GM23338 (cell line): ENCODE measurements at regions not wholly inside any gene's neighbourhood (a gene's known extent, or its start where the extent isn't known, plus 50 kb on each side); places are given as distances from the start of the nearest gene placed in this dataset.

Source experiments
- ATAC-seq: fragments of 200-7000 bp; cut with Tn5 transposase; 3 replicates; pipeline ENCODE4 v1.9.1; 2020
- DNase-seq: peaks from one replicate; pipeline ENCODE4 v3.0.0-alpha.2; 2015; ENCODE audit warnings: low spot score
- H2AFZ ChIP-seq: fragments of 200-600 bp; sonication (generic); 2 replicates; pipeline ENCODE4 v1.8.0; 2016; ENCODE audit warnings: antibody characterized with exemption, mild to moderate bottlenecking, moderate library complexity
- H3F3A ChIP-seq: fragments of 200-600 bp; sonication (generic); replicated peaks from 2 replicates; pipeline ENCODE4 v1.8.0; 2017; ENCODE audit warnings: antibody characterized with exemption, mixed run types, low read depth
- H3K27ac ChIP-seq: fragments of 200-600 bp; sonication (generic); 2 replicates; pipeline ENCODE4 v1.6.1; 2016; ENCODE audit warnings: low read depth
- H3K27me3 ChIP-seq: fragments of 200-600 bp; sonication (generic); 2 replicates; pipeline ENCODE4 v1.8.0; 2016; ENCODE audit warnings: mild to moderate bottlenecking, mixed run types, moderate library complexity; ENCODE audit not compliant: insufficient read depth
- H3K36me3 ChIP-seq: fragments of 200-600 bp; sonication (generic); 2 replicates; pipeline ENCODE4 v1.8.0; 2016; ENCODE audit warnings: mild to moderate bottlenecking; ENCODE audit not compliant: insufficient read depth
- H3K4me1 ChIP-seq: fragments of 200-600 bp; sonication (generic); 2 replicates; pipeline ENCODE4 v1.8.0; 2016; ENCODE audit warnings: mild to moderate bottlenecking, moderate library complexity; ENCODE audit not compliant: insufficient read depth
- H3K4me2 ChIP-seq: fragments of 200-600 bp; sonication (generic); 2 replicates; pipeline ENCODE4 v1.7.1; 2017; ENCODE audit warnings: mixed run types
- H3K4me3 ChIP-seq: fragments of 200-600 bp; sonication (generic); 2 replicates; pipeline ENCODE4 v1.6.1; 2016; ENCODE audit warnings: mixed run types
- H3K79me2 ChIP-seq: fragments of 200-600 bp; sonication (generic); replicated peaks from 2 replicates; pipeline ENCODE4 v1.8.0; 2017; ENCODE audit warnings: mild to moderate bottlenecking; ENCODE audit not compliant: insufficient read depth
- H3K9me2 ChIP-seq: fragments of 200-600 bp; sonication (generic); 2 replicates; pipeline ENCODE4 v1.8.0; 2017; ENCODE audit not compliant: insufficient read depth
- H4K20me1 ChIP-seq: fragments of 200-600 bp; sonication (generic); replicated peaks from 2 replicates; pipeline ENCODE4 v1.8.0; 2017; ENCODE audit warnings: mild to moderate bottlenecking; ENCODE audit not compliant: insufficient read depth
- H3K27ac Mint-ChIP-seq: 2 replicates; pipeline ENCODE4 v1.8.0; 2020; ENCODE audit warnings: inconsistent platforms, mild to moderate bottlenecking, moderate library complexity, mixed read lengths
- H3K27me3 Mint-ChIP-seq: 3 replicates; pipeline ENCODE4 v1.8.0; 2022; ENCODE audit warnings: low read depth, mild to moderate bottlenecking, moderate library complexity, mixed read lengths, inconsistent platforms; ENCODE audit not compliant: insufficient read depth, poor library complexity
- H3K36me3 Mint-ChIP-seq: 3 replicates; pipeline ENCODE4 v1.8.0; 2021; ENCODE audit warnings: low read depth, mild to moderate bottlenecking, inconsistent platforms, moderate library complexity, mixed read lengths
- H3K4me1 Mint-ChIP-seq: 3 replicates; pipeline ENCODE4 v1.8.0; 2020; ENCODE audit warnings: mild to moderate bottlenecking, inconsistent platforms, mixed read lengths
- H3K4me3 Mint-ChIP-seq: 3 replicates; pipeline ENCODE4 v1.8.0; 2021; ENCODE audit warnings: moderate library complexity, mild to moderate bottlenecking, inconsistent platforms, mixed read lengths
- H3K9me3 Mint-ChIP-seq: 3 replicates; pipeline ENCODE4 v1.8.0; 2020; ENCODE audit warnings: moderate library complexity, mild to moderate bottlenecking, inconsistent platforms, mixed read lengths
- CREB1 ChIP-seq: fragments of 250-450 bp; sonication (Bioruptor Pico); IDR thresholded peaks from 2 replicates; pipeline ENCODE4 v1.5.0; 2020; ENCODE audit warnings: low read depth, mild to moderate bottlenecking, moderate library complexity
- EZH2 ChIP-seq: fragments of 200-600 bp; sonication (generic); IDR thresholded peaks from one replicate; pipeline ENCODE4 v1.8.0; 2017; ENCODE audit warnings: antibody characterized with exemption, mild to moderate bottlenecking, low read depth; ENCODE audit not compliant: unreplicated experiment
- JUNB ChIP-seq: IDR thresholded peaks from one replicate; pipeline ENCODE4 v1.6.1; 2016; ENCODE audit warnings: antibody characterized with exemption; ENCODE audit not compliant: unreplicated experiment
- NANOG ChIP-seq: IDR thresholded peaks from 2 replicates; pipeline ENCODE4 v1.6.1; 2016; ENCODE audit warnings: antibody characterized with exemption, borderline replicate concordance
- POLR2AphosphoS5 ChIP-seq: IDR thresholded peaks from 2 replicates; pipeline ENCODE4 v1.6.1; 2016; ENCODE audit warnings: antibody characterized with exemption, low read depth
- STAT1 ChIP-seq: IDR thresholded peaks from one replicate; pipeline ENCODE4 v1.6.1; 2016; ENCODE audit warnings: antibody characterized with exemption; ENCODE audit not compliant: unreplicated experiment
- ZNF114 ChIP-seq: fragments of 250-450 bp; sonication (Bioruptor Pico); IDR thresholded peaks from 2 replicates; pipeline ENCODE4 v1.5.0; 2020; ENCODE audit warnings: mild to moderate bottlenecking, moderate library complexity
- ZNF331 ChIP-seq: fragments of 250-450 bp; sonication (Bioruptor Pico); IDR thresholded peaks from 2 replicates; pipeline ENCODE4 v1.5.0; 2020; ENCODE audit warnings: low read depth, mild to moderate bottlenecking, moderate library complexity
- TF ChIP-seq, protein P1 (sequence below), 2 experiments: fragments of 200-600 bp in 1 of 2; sonication (generic) in 1 of 2; conservative IDR thresholded peaks; 2 replicates each; pipeline versions ENCODE4 v1.5.1 to v1.6.1; 2016 to 2017; ENCODE audit warnings: antibody characterized with exemption in 2 of 2, low read depth in 2 of 2, mild to moderate bottlenecking in 2 of 2, moderate library complexity in 1 of 2
- TF ChIP-seq, protein P2 (sequence below): IDR thresholded peaks from 2 replicates; pipeline ENCODE4 v1.6.1; 2016; ENCODE audit warnings: antibody characterized with exemption
- TF ChIP-seq, protein P3 (sequence below): IDR thresholded peaks from one replicate; pipeline ENCODE4 v1.6.1; 2018; ENCODE audit warnings: antibody characterized with exemption; ENCODE audit not compliant: unreplicated experiment

GRCh38 chr2:2571301-2572150 lies 240.5 kb upstream of the MYT1L start:
- DNase-seq (no peak), ATAC-seq (no peak)
- Histone ChIP-seq H3K4me1 (no peaks in the 10 kb centered on the region), H4K20me1 (no peaks in the 10 kb centered on the region), H2AFZ (no peak overlapping the region), H3K9me2 (no peaks in the 10 kb centered on the region), H3F3A (no peaks in the 10 kb centered on the region), H3K4me3 (no peak overlapping the region), H3K79me2 (no peaks in the 10 kb centered on the region), H3K36me3 (no peaks in the 10 kb centered on the region), H3K27me3 (no peaks in the 10 kb centered on the region), H3K27ac (no peak overlapping the region), H3K4me2 (no peak overlapping the region)
- no peak overlapping the region for H3K27ac Mint-ChIP-seq
- TF ChIP-seq JUNB (no peak), POLR2AphosphoS5 (no peak), STAT1 (no peak), NANOG (no peak), ZNF114 (CRISPR knock-in tag) (no peak), EZH2 (no peak), ZNF331 (CRISPR knock-in tag) (no peak), CREB1 (no peak)
- TF ChIP-seq, protein P1, sequence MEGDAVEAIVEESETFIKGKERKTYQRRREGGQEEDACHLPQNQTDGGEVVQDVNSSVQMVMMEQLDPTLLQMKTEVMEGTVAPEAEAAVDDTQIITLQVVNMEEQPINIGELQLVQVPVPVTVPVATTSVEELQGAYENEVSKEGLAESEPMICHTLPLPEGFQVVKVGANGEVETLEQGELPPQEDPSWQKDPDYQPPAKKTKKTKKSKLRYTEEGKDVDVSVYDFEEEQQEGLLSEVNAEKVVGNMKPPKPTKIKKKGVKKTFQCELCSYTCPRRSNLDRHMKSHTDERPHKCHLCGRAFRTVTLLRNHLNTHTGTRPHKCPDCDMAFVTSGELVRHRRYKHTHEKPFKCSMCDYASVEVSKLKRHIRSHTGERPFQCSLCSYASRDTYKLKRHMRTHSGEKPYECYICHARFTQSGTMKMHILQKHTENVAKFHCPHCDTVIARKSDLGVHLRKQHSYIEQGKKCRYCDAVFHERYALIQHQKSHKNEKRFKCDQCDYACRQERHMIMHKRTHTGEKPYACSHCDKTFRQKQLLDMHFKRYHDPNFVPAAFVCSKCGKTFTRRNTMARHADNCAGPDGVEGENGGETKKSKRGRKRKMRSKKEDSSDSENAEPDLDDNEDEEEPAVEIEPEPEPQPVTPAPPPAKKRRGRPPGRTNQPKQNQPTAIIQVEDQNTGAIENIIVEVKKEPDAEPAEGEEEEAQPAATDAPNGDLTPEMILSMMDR (conservative IDR thresholded peaks at IDR 0.05; ENCODE audit: low read depth in 2 of 2) = no peak
- H3K36me3 Mint-ChIP-seq = no peaks in the 10 kb centered on the region
- H3K4me3 Mint-ChIP-seq = no peak overlapping the region
- no peaks in the 10 kb centered on the region for H3K9me3 Mint-ChIP-seq
- no peaks in the 10 kb centered on the region for H3K4me1 Mint-ChIP-seq
- peaks cover 3% of the 10 kb centered on the region for H3K27me3 Mint-ChIP-seq

DNA sequence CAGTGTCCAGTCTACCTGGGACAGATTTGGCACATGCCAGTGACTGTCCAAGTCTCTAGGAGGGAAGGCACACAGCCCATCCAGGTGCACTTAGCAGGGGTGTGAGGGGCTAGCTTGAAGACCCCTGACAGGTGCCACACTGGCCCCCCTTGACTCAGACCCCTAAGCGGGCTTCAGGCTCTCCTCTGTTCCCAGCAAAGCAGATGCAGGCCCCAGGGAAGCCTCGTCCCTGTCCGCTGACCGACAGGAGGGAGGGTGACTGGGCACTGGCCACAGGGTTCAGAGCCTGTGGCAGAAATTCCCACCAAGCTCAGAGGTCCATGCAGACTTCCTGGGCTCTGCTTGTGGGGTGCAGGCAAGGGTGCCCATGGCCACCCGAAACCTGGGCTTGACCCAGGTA lies 239.8 kb upstream of the MYT1L start:
- Mint-ChIP-seq H3K36me3 (no peaks in the 10 kb centered on the region), H3K9me3 (no peaks in the 10 kb centered on the region), H3K4me1 (no peaks in the 10 kb centered on the region), H3K4me3 (no peak overlapping the region), H3K27ac (no peak overlapping the region), H3K27me3 (peaks cover 5% of the 10 kb centered on the region)
- no peaks in the 10 kb centered on the region for H3K9me2 ChIP-seq
- H3K27me3 ChIP-seq = no peaks in the 10 kb centered on the region
- H2AFZ ChIP-seq = no peak overlapping the region
- no peaks in the 10 kb centered on the region for H3K4me1 ChIP-seq
- no peaks in the 10 kb centered on the region for H3K79me2 ChIP-seq
- DNase-seq (no peak), ATAC-seq (no peak)
- no peaks in the 10 kb centered on the region for H3F3A ChIP-seq
- H3K27ac ChIP-seq = no peak overlapping the region
- H3K4me3 ChIP-seq = no peak overlapping the region
- H4K20me1 ChIP-seq = no peaks in the 10 kb centered on the region
- H3K36me3 ChIP-seq = no peaks in the 10 kb centered on the region
- no peak overlapping the region for H3K4me2 ChIP-seq
- TF ChIP-seq, protein P2, sequence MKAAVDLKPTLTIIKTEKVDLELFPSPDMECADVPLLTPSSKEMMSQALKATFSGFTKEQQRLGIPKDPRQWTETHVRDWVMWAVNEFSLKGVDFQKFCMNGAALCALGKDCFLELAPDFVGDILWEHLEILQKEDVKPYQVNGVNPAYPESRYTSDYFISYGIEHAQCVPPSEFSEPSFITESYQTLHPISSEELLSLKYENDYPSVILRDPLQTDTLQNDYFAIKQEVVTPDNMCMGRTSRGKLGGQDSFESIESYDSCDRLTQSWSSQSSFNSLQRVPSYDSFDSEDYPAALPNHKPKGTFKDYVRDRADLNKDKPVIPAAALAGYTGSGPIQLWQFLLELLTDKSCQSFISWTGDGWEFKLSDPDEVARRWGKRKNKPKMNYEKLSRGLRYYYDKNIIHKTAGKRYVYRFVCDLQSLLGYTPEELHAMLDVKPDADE = no peak
- TF ChIP-seq STAT1 (no peak), EZH2 (no peak), NANOG (no peak), POLR2AphosphoS5 (no peak)
- TF ChIP-seq, protein P3, sequence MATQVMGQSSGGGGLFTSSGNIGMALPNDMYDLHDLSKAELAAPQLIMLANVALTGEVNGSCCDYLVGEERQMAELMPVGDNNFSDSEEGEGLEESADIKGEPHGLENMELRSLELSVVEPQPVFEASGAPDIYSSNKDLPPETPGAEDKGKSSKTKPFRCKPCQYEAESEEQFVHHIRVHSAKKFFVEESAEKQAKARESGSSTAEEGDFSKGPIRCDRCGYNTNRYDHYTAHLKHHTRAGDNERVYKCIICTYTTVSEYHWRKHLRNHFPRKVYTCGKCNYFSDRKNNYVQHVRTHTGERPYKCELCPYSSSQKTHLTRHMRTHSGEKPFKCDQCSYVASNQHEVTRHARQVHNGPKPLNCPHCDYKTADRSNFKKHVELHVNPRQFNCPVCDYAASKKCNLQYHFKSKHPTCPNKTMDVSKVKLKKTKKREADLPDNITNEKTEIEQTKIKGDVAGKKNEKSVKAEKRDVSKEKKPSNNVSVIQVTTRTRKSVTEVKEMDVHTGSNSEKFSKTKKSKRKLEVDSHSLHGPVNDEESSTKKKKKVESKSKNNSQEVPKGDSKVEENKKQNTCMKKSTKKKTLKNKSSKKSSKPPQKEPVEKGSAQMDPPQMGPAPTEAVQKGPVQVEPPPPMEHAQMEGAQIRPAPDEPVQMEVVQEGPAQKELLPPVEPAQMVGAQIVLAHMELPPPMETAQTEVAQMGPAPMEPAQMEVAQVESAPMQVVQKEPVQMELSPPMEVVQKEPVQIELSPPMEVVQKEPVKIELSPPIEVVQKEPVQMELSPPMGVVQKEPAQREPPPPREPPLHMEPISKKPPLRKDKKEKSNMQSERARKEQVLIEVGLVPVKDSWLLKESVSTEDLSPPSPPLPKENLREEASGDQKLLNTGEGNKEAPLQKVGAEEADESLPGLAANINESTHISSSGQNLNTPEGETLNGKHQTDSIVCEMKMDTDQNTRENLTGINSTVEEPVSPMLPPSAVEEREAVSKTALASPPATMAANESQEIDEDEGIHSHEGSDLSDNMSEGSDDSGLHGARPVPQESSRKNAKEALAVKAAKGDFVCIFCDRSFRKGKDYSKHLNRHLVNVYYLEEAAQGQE = no peak
